ENCODE measurements at regions not wholly inside any gene's neighbourhood (a gene's known extent, or its start where the extent isn't known, plus 50 kb on each side); places are given as distances from the start of the nearest gene placed in this dataset.
A peak's percentile ranks its signal among the peaks of the same experiment; 100 is the strongest.

DNA sequence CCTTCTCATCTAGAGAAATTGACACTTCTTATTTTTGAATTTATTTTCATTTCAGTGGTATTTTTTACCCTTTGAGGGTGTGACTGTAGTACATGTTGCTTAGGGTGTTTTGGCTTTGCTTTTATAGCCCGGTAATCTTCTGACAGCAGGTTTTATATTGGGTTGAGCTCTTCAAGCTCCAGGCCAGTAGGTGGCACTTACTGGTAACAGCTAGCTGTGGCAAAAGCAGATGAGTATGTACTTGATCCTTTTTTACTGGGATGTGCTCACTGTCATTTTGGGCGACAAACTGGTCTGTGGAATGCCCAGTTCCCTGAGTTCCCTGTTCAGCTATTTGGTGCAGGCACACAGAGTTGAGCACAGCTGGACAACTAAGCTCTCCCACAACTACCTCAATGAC is 916.2 kb upstream of the B3GALT2 start:
- TF ChIP-seq, protein P1, sequence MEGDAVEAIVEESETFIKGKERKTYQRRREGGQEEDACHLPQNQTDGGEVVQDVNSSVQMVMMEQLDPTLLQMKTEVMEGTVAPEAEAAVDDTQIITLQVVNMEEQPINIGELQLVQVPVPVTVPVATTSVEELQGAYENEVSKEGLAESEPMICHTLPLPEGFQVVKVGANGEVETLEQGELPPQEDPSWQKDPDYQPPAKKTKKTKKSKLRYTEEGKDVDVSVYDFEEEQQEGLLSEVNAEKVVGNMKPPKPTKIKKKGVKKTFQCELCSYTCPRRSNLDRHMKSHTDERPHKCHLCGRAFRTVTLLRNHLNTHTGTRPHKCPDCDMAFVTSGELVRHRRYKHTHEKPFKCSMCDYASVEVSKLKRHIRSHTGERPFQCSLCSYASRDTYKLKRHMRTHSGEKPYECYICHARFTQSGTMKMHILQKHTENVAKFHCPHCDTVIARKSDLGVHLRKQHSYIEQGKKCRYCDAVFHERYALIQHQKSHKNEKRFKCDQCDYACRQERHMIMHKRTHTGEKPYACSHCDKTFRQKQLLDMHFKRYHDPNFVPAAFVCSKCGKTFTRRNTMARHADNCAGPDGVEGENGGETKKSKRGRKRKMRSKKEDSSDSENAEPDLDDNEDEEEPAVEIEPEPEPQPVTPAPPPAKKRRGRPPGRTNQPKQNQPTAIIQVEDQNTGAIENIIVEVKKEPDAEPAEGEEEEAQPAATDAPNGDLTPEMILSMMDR (IDR thresholded peaks at IDR 0.05; ENCODE audit: poor library complexity, severe bottlenecking) = no peak
- DNase-seq (ENCODE audit: low spot score) = no peak
- H3K27me3 ChIP-seq (ENCODE audit: insufficient read depth, poor library complexity, severe bottlenecking) = no peaks in the 10 kb centered on the region
- no peak overlapping the region for H3K27ac ChIP-seq (ENCODE audit: poor library complexity, severe bottlenecking)
- H3K4me3 ChIP-seq (ENCODE audit: severe bottlenecking) = no peak overlapping the region
- ATAC-seq (ENCODE audit: low read depth) = peak; percentile 36; the same call in 1 of the 3 replicates
- H3K36me3 ChIP-seq (ENCODE audit: low read depth) = no peaks in the 10 kb centered on the region
- H3K4me1 ChIP-seq (ENCODE audit: insufficient read depth, poor library complexity, severe bottlenecking) = no peaks in the 10 kb centered on the region
- H3K9me3 ChIP-seq (ENCODE audit: severe bottlenecking) = no peaks in the 10 kb centered on the region

DNA sequence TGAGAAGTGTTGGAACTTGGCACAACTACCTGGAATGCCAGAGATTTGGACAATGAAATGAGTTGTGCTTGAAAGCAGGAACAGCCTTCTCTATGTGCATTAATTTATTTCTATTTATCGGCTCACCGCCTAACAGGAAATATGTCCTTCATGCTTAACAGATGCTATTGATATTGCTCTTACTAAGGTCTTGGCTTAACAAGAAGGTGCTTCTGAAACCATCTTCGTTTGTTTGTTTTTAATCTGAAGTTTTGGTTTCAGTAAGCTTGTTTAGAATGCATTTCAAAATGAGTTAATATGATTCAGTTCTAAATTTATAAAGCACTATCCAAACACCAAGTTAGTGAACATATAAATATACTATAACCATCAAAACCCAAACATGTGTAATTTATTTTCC is 898.3 kb upstream of the B3GALT2 start:
- DNase-seq (ENCODE audit: low spot score) (no peak), ATAC-seq (ENCODE audit: low read depth) (no peak)
- TF ChIP-seq, protein P1 (IDR thresholded peaks at IDR 0.05; ENCODE audit: poor library complexity, severe bottlenecking) = no peak
- no peaks in the 10 kb centered on the region for H3K27me3 ChIP-seq (ENCODE audit: insufficient read depth, poor library complexity, severe bottlenecking)
- no peak overlapping the region for H3K27ac ChIP-seq (ENCODE audit: poor library complexity, severe bottlenecking)
- H3K9me3 ChIP-seq (ENCODE audit: severe bottlenecking) = peaks cover 1% of the 10 kb centered on the region
- H3K4me1 ChIP-seq (ENCODE audit: insufficient read depth, poor library complexity, severe bottlenecking) = no peaks in the 10 kb centered on the region
- no peaks in the 10 kb centered on the region for H3K36me3 ChIP-seq (ENCODE audit: low read depth)
- no peak overlapping the region for H3K4me3 ChIP-seq (ENCODE audit: severe bottlenecking)

DNA sequence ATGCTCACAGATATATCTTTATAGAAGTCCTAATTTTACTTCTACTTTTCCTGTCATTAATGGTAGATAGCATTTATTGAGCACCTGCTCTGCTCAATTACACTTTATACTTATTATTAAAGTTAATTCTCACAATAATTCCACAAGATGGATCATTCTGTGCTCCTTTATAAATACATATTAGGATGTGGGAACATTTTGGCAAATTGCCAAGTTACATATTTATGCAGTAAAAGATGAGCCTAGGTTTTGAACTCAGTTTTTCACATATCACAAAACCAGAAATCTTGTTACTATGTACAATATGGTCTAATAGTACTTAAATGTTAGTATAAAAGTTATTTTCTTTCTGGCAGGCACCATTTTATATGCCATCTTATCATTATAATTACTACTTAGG is 895.0 kb upstream of the B3GALT2 start:
- H3K9me3 ChIP-seq (ENCODE audit: severe bottlenecking) = no peaks in the 10 kb centered on the region
- TF ChIP-seq, protein P1 (IDR thresholded peaks at IDR 0.05; ENCODE audit: poor library complexity, severe bottlenecking) = no peak
- no peak overlapping the region for H3K27ac ChIP-seq (ENCODE audit: poor library complexity, severe bottlenecking)
- no peaks in the 10 kb centered on the region for H3K36me3 ChIP-seq (ENCODE audit: low read depth)
- no peaks in the 10 kb centered on the region for H3K27me3 ChIP-seq (ENCODE audit: insufficient read depth, poor library complexity, severe bottlenecking)
- no peak overlapping the region for H3K4me3 ChIP-seq (ENCODE audit: severe bottlenecking)
- no peaks in the 10 kb centered on the region for H3K4me1 ChIP-seq (ENCODE audit: insufficient read depth, poor library complexity, severe bottlenecking)
- ATAC-seq (ENCODE audit: low read depth) = no peak
- DNase-seq (ENCODE audit: low spot score) = no peak

DNA sequence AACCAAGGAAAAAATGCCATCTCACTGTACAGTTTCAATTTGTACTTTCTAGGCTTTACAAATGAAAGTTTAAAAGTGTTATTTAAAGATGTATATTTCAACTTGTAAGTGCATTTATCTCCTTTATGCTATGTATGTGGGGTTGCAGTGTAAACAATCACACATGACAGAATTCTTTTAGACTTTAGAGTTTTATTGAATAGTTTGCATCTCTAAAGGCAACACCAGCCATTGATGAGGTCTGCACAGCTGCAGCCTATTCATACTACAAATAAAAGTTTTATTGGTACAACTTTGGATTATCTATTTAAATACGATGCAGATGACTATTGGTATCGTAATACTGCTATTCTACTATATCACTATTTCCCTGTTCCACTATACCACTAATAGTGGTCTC is 894.4 kb upstream of the B3GALT2 start:
- ATAC-seq (ENCODE audit: low read depth) = no peak
- no peaks in the 10 kb centered on the region for H3K27me3 ChIP-seq (ENCODE audit: insufficient read depth, poor library complexity, severe bottlenecking)
- no peak overlapping the region for H3K27ac ChIP-seq (ENCODE audit: poor library complexity, severe bottlenecking)
- H3K4me3 ChIP-seq (ENCODE audit: severe bottlenecking) = no peak overlapping the region
- no peaks in the 10 kb centered on the region for H3K9me3 ChIP-seq (ENCODE audit: severe bottlenecking)
- H3K4me1 ChIP-seq (ENCODE audit: insufficient read depth, poor library complexity, severe bottlenecking) = no peaks in the 10 kb centered on the region
- no peak for DNase-seq (ENCODE audit: low spot score)
- TF ChIP-seq, protein P1 (IDR thresholded peaks at IDR 0.05; ENCODE audit: poor library complexity, severe bottlenecking) = no peak
- no peaks in the 10 kb centered on the region for H3K36me3 ChIP-seq (ENCODE audit: low read depth)

DNA sequence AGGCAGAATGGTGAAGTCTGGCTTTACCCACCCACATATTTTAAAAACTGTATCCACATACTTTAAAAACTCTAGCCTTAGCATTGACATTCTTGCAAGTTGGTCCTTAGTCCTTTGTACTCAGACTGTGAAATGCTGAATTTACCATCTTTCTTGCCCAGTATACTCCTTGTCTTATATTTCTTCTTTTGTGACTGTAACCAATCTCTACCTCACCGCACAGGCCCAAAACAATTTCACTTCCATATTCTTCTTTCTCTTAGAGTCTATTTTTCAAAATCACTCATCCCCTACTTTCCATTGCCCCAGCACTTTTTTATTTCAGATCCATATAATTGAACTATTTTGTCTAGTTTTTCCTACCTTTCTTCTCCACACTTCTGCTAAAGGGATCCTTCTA is 892.4 kb upstream of the B3GALT2 start:
- Histone ChIP-seq H3K27me3 (ENCODE audit: insufficient read depth, poor library complexity, severe bottlenecking) (no peaks in the 10 kb centered on the region), H3K4me1 (ENCODE audit: insufficient read depth, poor library complexity, severe bottlenecking) (no peaks in the 10 kb centered on the region), H3K4me3 (ENCODE audit: severe bottlenecking) (no peak overlapping the region), H3K9me3 (ENCODE audit: severe bottlenecking) (no peaks in the 10 kb centered on the region), H3K27ac (ENCODE audit: poor library complexity, severe bottlenecking) (no peak overlapping the region), H3K36me3 (ENCODE audit: low read depth) (no peaks in the 10 kb centered on the region)
- ATAC-seq (ENCODE audit: low read depth) = no peak
- TF ChIP-seq, protein P1 (IDR thresholded peaks at IDR 0.05; ENCODE audit: poor library complexity, severe bottlenecking) = no peak
- no peak for DNase-seq (ENCODE audit: low spot score)

Measured in RWPE2 (cell line).